ENCODE measurements at regions not wholly inside any gene's neighbourhood (a gene's known extent, or its start where the extent isn't known, plus 50 kb on each side); places are given as distances from the start of the nearest gene placed in this dataset.
A peak's percentile ranks its signal among the peaks of the same experiment; 100 is the strongest.
"Not testable (repeated sequence)": the region's sequence is repeated elsewhere in the genome, so short reads cannot be mapped to it uniquely, and the experiment has no call there.

GRCh38 chr15:31650055-31650701, 323.5 kb downstream of the KLF13 start:
- not testable (repeated sequence) for H3K27me3 ChIP-seq (ENCODE audit: control insufficient read depth, insufficient read depth); H3K4me3 ChIP-seq (ENCODE audit: low read length); H3K27ac ChIP-seq (ENCODE audit: low read length); H3K4me1 ChIP-seq (ENCODE audit: control insufficient read depth, insufficient read depth, low read length); H3K9me3 ChIP-seq (ENCODE audit: control insufficient read depth, low read length)
- 0% methylated on average over 1 of the region's 6 CpGs for WGBS
- DNase-seq (peak; percentile 45 to 90 (median 82)), ATAC-seq (peak; percentile 45 to 84)
- intact Hi-C loops (cut with DNase I) = loop anchor here in 1 of 4 donors (5.0 kb wide), 1 partner anchor 217 kb away; no protein-coding TSS in a partner anchor

DNA sequence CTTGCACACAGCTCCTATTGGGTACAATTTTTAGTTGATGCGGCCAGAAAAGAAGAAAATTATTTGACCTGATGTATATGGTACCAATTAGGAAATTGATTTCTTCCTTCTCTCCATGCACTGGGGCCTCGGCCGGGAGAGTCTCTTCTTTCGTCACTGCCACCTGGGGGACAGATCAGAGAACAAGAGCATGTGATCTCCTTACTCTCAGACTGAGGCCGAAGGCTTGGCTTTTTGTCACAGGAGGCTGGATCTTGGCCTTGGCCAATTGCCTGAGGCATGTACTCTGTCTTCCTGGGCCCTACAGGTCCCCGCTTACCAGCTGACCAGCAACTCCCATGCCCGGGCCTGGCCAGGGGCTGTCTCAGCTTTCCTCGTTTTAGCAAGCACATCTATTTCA, 330.3 kb downstream of the KLF13 start:
- 62% methylated on average over 8 of the region's 8 CpGs for WGBS
- H3K27me3 ChIP-seq (ENCODE audit: control insufficient read depth, insufficient read depth); intact Hi-C loops (cut with DNase I); H3K27ac ChIP-seq (ENCODE audit: low read length); H3K4me3 ChIP-seq (ENCODE audit: low read length); H3K9me3 ChIP-seq (ENCODE audit: control insufficient read depth, low read length); DNase-seq; H3K4me1 ChIP-seq (ENCODE audit: control insufficient read depth, insufficient read depth, low read length): not testable (repeated sequence)
- ATAC-seq = peak in 1 of 2 donors; percentile 64

- intact Hi-C loops (cut with DNase I) = no loop called here
- 79% methylated on average over 4 of the region's 4 CpGs for WGBS
- no peaks in the 10 kb centered on the region for H3K9me3 ChIP-seq (ENCODE audit: control insufficient read depth, low read length)
- no peak overlapping the region for H3K4me3 ChIP-seq (ENCODE audit: low read length)
- H3K4me1 ChIP-seq (ENCODE audit: control insufficient read depth, insufficient read depth, low read length) = no peaks in the 10 kb centered on the region
- no peak for DNase-seq
- no peaks in the 10 kb centered on the region for H3K27me3 ChIP-seq (ENCODE audit: control insufficient read depth, insufficient read depth)
- ATAC-seq = no peak
- H3K27ac ChIP-seq (ENCODE audit: low read length) = no peak overlapping the region
These were observed 334.2 kb downstream of the KLF13 start for GRCh38 chr15:31660816-31661215.

GRCh38 chr15:31665732-31666131, 339.1 kb downstream of the KLF13 start:
- H3K4me3 ChIP-seq (ENCODE audit: low read length); DNase-seq; H3K27ac ChIP-seq (ENCODE audit: low read length); H3K9me3 ChIP-seq (ENCODE audit: control insufficient read depth, low read length); H3K4me1 ChIP-seq (ENCODE audit: control insufficient read depth, insufficient read depth, low read length); H3K27me3 ChIP-seq (ENCODE audit: control insufficient read depth, insufficient read depth); intact Hi-C loops (cut with DNase I); ATAC-seq: not testable (repeated sequence)
- 94% methylated on average over 8 of the region's 8 CpGs for WGBS

GRCh38 chr15:31669158-31669908, 342.7 kb downstream of the KLF13 start:
- ATAC-seq; H3K4me1 ChIP-seq (ENCODE audit: control insufficient read depth, insufficient read depth, low read length); H3K4me3 ChIP-seq (ENCODE audit: low read length); H3K27me3 ChIP-seq (ENCODE audit: control insufficient read depth, insufficient read depth); DNase-seq; intact Hi-C loops (cut with DNase I); H3K27ac ChIP-seq (ENCODE audit: low read length); H3K9me3 ChIP-seq (ENCODE audit: control insufficient read depth, low read length): not testable (repeated sequence)
- WGBS = 85% methylated on average over 11 of the region's 11 CpGs

DNA sequence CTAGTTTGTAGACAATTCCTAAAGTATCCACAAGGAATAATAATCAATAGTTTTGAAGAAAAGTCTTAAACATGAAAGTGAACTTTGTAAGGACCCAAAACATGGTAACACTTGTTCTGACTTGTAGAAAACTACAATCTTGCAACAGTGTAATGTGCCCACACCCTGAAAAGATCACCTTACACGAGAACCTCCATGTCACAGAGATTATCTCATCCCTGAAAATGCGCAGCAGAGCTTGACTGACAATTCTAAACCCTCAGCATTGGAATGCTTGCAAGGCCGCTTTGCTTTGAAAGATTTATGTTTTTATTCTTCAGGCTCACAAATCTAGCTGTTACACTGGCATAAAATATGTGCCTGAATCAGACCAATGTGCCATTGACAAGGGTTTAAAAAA, 346.6 kb downstream of the KLF13 start:
- DNase-seq; H3K27me3 ChIP-seq (ENCODE audit: control insufficient read depth, insufficient read depth); ATAC-seq; H3K27ac ChIP-seq (ENCODE audit: low read length); H3K4me3 ChIP-seq (ENCODE audit: low read length); H3K9me3 ChIP-seq (ENCODE audit: control insufficient read depth, low read length); intact Hi-C loops (cut with DNase I); H3K4me1 ChIP-seq (ENCODE audit: control insufficient read depth, insufficient read depth, low read length): not testable (repeated sequence)
- 68% methylated on average over 3 of the region's 3 CpGs for WGBS

DNA sequence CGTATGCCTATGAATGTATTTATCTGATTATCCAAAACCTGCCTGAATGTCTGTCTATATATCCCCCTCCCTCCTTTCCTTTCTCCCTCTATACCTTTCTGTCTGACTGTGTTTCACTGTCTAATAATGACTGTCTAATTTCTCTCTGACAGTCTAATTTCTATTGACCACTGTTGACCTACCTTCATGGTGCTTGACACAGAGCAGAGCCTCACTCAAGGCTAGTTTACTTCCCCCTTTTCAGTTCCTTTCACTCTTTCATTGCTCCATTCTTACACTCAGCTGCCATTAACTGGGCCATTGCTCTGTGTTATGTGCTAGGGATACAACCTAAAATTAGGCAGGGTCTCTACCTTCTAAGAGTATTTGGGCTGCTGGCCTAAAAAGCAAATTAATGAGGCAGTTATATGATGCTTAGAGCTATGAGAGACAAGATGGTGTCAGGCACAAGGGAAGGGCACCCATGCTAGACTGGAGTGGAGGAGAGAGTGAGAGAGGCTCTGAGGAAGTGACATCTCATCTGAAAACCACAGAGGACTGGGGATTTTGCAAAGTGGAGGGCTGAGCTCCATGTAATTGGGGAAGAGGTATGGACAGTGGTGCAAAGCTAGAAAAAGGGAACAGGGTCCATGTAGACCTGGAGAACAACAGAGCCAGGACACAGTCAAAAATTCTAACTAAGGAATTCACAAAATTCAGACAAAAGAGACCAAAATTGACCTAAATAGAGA, 348.6 kb upstream of the CHRNA7 start:
- H3K4me1 ChIP-seq (ENCODE audit: control insufficient read depth, insufficient read depth, low read length); H3K27ac ChIP-seq (ENCODE audit: low read length); ATAC-seq; H3K9me3 ChIP-seq (ENCODE audit: control insufficient read depth, low read length); H3K27me3 ChIP-seq (ENCODE audit: control insufficient read depth, insufficient read depth); DNase-seq; intact Hi-C loops (cut with DNase I); H3K4me3 ChIP-seq (ENCODE audit: low read length): not testable (repeated sequence)
- 92% methylated on average over 1 of the region's 1 CpG for WGBS

DNA sequence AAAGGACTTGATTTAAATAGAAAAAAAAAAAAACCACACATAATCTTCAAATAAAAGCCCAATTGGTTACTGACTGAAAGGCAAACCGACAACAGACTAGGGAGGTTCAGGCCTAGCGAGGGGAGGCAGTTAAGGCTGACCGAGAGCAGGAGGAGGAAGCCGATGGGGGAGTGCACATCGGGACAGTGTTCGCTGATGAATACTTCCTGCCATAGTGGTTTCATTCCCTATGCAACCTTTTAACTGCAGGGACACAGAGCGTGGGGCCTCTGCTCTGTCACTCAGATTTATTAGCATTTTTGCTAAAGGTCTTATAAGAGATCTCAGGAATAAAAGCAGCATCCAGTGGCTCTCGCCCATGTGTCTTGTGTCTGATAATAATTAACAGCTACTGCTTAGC, 343.2 kb upstream of the CHRNA7 start:
- H3K4me3 ChIP-seq (ENCODE audit: low read length); ATAC-seq; DNase-seq; intact Hi-C loops (cut with DNase I); H3K4me1 ChIP-seq (ENCODE audit: control insufficient read depth, insufficient read depth, low read length); H3K27me3 ChIP-seq (ENCODE audit: control insufficient read depth, insufficient read depth); H3K27ac ChIP-seq (ENCODE audit: low read length); H3K9me3 ChIP-seq (ENCODE audit: control insufficient read depth, low read length): not testable (repeated sequence)
- WGBS = 78% methylated on average over 7 of the region's 8 CpGs

GRCh38 chr15:31696509-31696908, 333.8 kb upstream of the CHRNA7 start:
- ATAC-seq; DNase-seq; H3K4me3 ChIP-seq (ENCODE audit: low read length); H3K9me3 ChIP-seq (ENCODE audit: control insufficient read depth, low read length); H3K4me1 ChIP-seq (ENCODE audit: control insufficient read depth, insufficient read depth, low read length); H3K27ac ChIP-seq (ENCODE audit: low read length); intact Hi-C loops (cut with DNase I); H3K27me3 ChIP-seq (ENCODE audit: control insufficient read depth, insufficient read depth): not testable (repeated sequence)
- 78% methylated on average over 3 of the region's 5 CpGs for WGBS

DNA sequence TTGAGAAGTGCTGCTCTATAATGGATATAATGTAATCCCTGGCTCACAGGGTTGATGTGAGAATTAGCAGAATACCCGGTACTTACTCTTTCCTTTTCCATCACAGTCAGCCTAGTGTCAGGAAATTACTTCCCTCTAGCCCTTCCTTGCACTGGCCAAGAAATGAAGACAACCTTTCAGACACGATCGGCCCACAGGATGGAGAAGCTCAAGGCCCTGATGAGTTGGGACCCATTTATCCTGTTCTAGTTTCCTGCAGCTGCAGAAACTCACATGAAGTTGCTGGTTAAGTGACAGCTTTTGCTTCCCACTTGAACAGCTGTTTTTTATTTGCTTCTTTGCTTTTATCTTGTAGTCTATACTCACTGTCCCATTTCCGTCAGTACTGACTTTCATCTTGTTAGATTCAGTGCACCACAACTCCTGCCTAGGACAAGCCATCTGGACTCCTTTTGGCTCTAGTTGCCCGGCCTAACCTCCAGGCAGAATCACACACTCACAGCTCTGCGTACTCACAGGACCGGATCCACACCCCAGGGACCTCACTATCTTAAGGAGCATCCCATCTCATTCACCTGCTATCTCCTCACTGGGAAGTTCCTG, 325.1 kb upstream of the CHRNA7 start:
- WGBS = 43% methylated on average over 3 of the region's 7 CpGs
- ATAC-seq = peak in 1 of 2 donors; percentile 51
- H3K27me3 ChIP-seq (ENCODE audit: control insufficient read depth, insufficient read depth); intact Hi-C loops (cut with DNase I); H3K27ac ChIP-seq (ENCODE audit: low read length); DNase-seq; H3K9me3 ChIP-seq (ENCODE audit: control insufficient read depth, low read length); H3K4me3 ChIP-seq (ENCODE audit: low read length); H3K4me1 ChIP-seq (ENCODE audit: control insufficient read depth, insufficient read depth, low read length): not testable (repeated sequence)

Measured in right cardiac atrium (tissue), 5 donors.